ENCODE measurements at regions not wholly inside any gene's neighbourhood (a gene's known extent, or its start where the extent isn't known, plus 50 kb on each side); places are given as distances from the start of the nearest gene placed in this dataset.

DNA sequence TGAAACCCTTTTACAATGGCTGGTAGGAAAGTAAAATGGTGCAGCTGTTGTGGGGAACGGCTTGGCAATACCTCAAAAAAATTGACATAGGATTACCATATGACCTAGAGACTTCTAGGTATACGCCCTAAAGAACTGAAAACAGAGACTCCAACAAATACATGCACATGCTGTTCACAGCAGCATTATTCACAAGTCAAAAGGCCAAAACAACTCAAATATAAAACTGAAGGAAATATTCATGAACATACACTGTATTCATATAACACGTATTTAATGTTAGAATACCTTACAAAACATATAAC is 74.6 kb downstream of the FOXA2 start:
- WGBS (ENCODE audit: low lambda C conversion rate), result 97% methylated on average over 3 of the region's 3 CpGs
- CTCF ChIA-PET (ENCODE audit: low intra/inter-chr PET ratio, low total read pairs), result no interaction called here
- no TSS peak for BruUV-seq (replicated peaks)

DNA sequence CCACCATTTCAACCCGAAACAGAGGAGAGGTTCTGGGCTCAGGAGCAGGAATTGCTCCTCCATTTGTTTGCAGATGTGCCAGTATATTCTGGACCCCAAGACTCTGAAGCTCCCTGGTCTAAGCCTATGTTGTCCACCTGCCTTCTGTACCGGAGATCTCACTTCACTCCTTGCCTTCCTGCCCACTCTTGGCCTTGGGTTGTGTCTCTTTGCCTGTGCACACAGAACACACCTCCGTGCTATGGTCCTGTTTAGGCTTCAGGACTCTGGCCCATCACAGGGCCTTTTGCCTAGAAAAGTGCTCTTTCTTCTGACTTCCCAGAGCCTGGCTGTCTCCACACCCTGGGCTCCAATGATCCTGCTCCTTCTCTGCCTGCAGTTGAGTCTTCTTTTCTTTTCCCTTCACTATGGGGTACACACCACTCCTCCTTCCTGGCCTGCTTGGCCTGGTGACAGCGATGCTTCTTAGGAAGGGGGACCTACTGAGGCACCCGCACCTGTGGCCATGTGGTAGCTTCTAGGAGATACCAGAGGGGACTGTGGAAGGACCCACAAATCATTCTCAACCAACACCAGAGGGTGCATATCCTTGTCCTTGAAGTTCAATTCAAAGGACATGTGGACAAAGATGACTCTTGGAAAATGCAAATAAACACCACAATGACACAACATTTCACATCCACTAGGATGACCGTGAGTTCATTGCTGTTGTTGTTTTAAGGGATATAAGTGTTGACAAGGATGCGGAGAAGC is 75.1 kb downstream of the FOXA2 start:
- Histone ChIP-seq H3K27ac (ENCODE audit: extremely low read length, insufficient read depth, low read length) (peak overlapping the region; percentile 37), H3K4me3 (replicated peaks in 1 of 3; ENCODE audit: insufficient read depth in 1 of 3, low read depth in 2 of 3, low read length in 3 of 3) (no peak overlapping the region), H3K9ac (ENCODE audit: insufficient read depth, low read depth, low read length) (no peak overlapping the region), H3K36me3 (replicated peaks in 1 of 2; ENCODE audit: control insufficient read depth in 1 of 2, insufficient read depth in 2 of 2, low read length in 2 of 2) (no peaks in the 10 kb centered on the region), H3K27me3 (ENCODE audit: control insufficient read depth in 1 of 2, insufficient read depth in 2 of 2, low read length in 2 of 2) (no peaks in the 10 kb centered on the region), H3K4me2 (ENCODE audit: low read depth, low read length) (no peak overlapping the region), H2AFZ (ENCODE audit: low read length) (no peak overlapping the region), H3K79me2 (ENCODE audit: insufficient read depth, low read length) (no peaks in the 10 kb centered on the region), H3K9me3 (ENCODE audit: low read length) (no peaks in the 10 kb centered on the region), H4K20me1 (ENCODE audit: insufficient read depth, low read length) (no peaks in the 10 kb centered on the region), H3K4me1 (ENCODE audit: insufficient read depth, low read length) (peaks cover 88% of the 10 kb centered on the region)
- FAIRE-seq (no peak), ATAC-seq (no peak), DNase-seq (ENCODE audit: low spot score) (peak; percentile 44)
- ChIA-PET CTCF (ENCODE audit: low intra/inter-chr PET ratio, low total read pairs) (no interaction called here), POLR2A (interaction anchor here (0.8 to 10.7 kb wide), 7 partner anchors 8 to 78 kb away, joined by 3 to 189 read pairs (median 35); partner anchors contain the start of gene FOXA2)
- in situ Hi-C loops (cut with HindIII; ENCODE audit: extremely low pct_ligation_motif_present, low pct_unique_long_range_greater_than_20kb), result no loop called here
- intact Hi-C loops (cut with micrococcal nuclease; ENCODE audit: unreplicated experiment), result no loop called here
- 88% methylated on average over 7 of the region's 7 CpGs for WGBS (ENCODE audit: low lambda C conversion rate)
- no TSS peak for BruUV-seq (replicated peaks)
- TF ChIP-seq ZIK1 (CRISPR knock-in tag; IDR thresholded peaks at IDR 0.05; ENCODE audit: borderline replicate concordance, low read depth), result no peak
- TF ChIP-seq, protein P1, sequence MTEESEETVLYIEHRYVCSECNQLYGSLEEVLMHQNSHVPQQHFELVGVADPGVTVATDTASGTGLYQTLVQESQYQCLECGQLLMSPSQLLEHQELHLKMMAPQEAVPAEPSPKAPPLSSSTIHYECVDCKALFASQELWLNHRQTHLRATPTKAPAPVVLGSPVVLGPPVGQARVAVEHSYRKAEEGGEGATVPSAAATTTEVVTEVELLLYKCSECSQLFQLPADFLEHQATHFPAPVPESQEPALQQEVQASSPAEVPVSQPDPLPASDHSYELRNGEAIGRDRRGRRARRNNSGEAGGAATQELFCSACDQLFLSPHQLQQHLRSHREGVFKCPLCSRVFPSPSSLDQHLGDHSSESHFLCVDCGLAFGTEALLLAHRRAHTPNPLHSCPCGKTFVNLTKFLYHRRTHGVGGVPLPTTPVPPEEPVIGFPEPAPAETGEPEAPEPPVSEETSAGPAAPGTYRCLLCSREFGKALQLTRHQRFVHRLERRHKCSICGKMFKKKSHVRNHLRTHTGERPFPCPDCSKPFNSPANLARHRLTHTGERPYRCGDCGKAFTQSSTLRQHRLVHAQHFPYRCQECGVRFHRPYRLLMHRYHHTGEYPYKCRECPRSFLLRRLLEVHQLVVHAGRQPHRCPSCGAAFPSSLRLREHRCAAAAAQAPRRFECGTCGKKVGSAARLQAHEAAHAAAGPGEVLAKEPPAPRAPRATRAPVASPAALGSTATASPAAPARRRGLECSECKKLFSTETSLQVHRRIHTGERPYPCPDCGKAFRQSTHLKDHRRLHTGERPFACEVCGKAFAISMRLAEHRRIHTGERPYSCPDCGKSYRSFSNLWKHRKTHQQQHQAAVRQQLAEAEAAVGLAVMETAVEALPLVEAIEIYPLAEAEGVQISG (CRISPR knock-in tag; IDR thresholded peaks at IDR 0.05), result no peak
- peak; percentile 52; the same call in 1 of the 2 replicates for TF ChIP-seq MIER2 (CRISPR knock-in tag; IDR thresholded peaks at IDR 0.05)
- 0 out of 2 replicates have a peak, but pooled peaks have one; percentile 15 for TF ChIP-seq ZBTB38 (CRISPR knock-in tag; IDR thresholded peaks at IDR 0.05)
- TF ChIP-seq, protein P2, sequence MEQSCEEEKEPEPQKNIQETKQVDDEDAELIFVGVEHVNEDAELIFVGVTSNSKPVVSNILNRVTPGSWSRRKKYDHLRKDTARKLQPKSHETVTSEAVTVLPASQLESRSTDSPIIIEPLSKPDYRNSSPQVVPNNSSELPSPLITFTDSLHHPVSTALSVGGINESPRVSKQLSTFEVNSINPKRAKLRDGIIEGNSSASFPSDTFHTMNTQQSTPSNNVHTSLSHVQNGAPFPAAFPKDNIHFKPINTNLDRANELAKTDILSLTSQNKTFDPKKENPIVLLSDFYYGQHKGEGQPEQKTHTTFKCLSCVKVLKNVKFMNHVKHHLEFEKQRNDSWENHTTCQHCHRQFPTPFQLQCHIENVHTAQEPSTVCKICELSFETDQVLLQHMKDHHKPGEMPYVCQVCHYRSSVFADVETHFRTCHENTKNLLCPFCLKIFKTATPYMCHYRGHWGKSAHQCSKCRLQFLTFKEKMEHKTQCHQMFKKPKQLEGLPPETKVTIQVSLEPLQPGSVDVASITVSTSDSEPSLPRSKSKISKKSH (CRISPR knock-in tag; IDR thresholded peaks at IDR 0.05; ENCODE audit: borderline replicate concordance), result 0 out of 2 replicates have a peak, but pooled peaks have one; percentile 31
- TF ChIP-seq ZNF839 (CRISPR knock-in tag; IDR thresholded peaks at IDR 0.05; ENCODE audit: borderline replicate concordance), result peak; percentile 68; the same call in 1 of the 2 replicates

More for the DNA sequence above, 74.6 kb downstream of the FOXA2 start:
- no peaks in the 10 kb centered on the region for H3K36me3 ChIP-seq (replicated peaks in 1 of 2; ENCODE audit: control insufficient read depth in 1 of 2, insufficient read depth in 2 of 2, low read length in 2 of 2)
- H3K4me3 ChIP-seq (replicated peaks in 1 of 3; ENCODE audit: insufficient read depth in 1 of 3, low read depth in 2 of 3, low read length in 3 of 3), result no peak overlapping the region
- ATAC-seq (no peak), DNase-seq (ENCODE audit: low spot score) (no peak), FAIRE-seq (no peak)
- H3K4me1 ChIP-seq (ENCODE audit: insufficient read depth, low read length), result peaks cover 85% of the 10 kb centered on the region
- no peak overlapping the region for H3K9ac ChIP-seq (ENCODE audit: insufficient read depth, low read depth, low read length)
- H3K9me3 ChIP-seq (ENCODE audit: low read length), result no peaks in the 10 kb centered on the region
- intact Hi-C loops (cut with micrococcal nuclease; ENCODE audit: unreplicated experiment) (loop anchor here (5.0 kb wide), 1 partner anchor 848 kb away; no protein-coding TSS in a partner anchor), in situ Hi-C loops (cut with HindIII; ENCODE audit: extremely low pct_ligation_motif_present, low pct_unique_long_range_greater_than_20kb) (loop anchor here (5.0 kb wide), 1 partner anchor 68 kb away; no protein-coding TSS in a partner anchor)
- H3K4me2 ChIP-seq (ENCODE audit: low read depth, low read length), result no peak overlapping the region
- no peaks in the 10 kb centered on the region for H3K79me2 ChIP-seq (ENCODE audit: insufficient read depth, low read length)
- no peaks in the 10 kb centered on the region for H3K27me3 ChIP-seq (ENCODE audit: control insufficient read depth in 1 of 2, insufficient read depth in 2 of 2, low read length in 2 of 2)
- H4K20me1 ChIP-seq (ENCODE audit: insufficient read depth, low read length), result no peaks in the 10 kb centered on the region
- no peak overlapping the region for H2AFZ ChIP-seq (ENCODE audit: low read length)
- TF ChIP-seq SOX6 (IDR thresholded peaks at IDR 0.05), result no peak
- peak; percentile 29; the same call in 1 of the 2 replicates for TF ChIP-seq SOX6 (CRISPR knock-in tag; IDR thresholded peaks at IDR 0.05)
- TF ChIP-seq KLF6 (CRISPR knock-in tag; IDR thresholded peaks at IDR 0.05), result 0 out of 2 replicates have a peak, but pooled peaks have one; percentile 8
- TF ChIP-seq CEBPG (CRISPR knock-in tag; IDR thresholded peaks at IDR 0.05), result no peak
- no peak for TF ChIP-seq TBL1XR1 (IDR thresholded peaks at IDR 0.05; ENCODE audit: borderline replicate concordance, low read length, partially characterized antibody)
- H3K27ac ChIP-seq (ENCODE audit: extremely low read length, insufficient read depth, low read length), result peak overlapping the region; percentile 37
- POLR2A ChIA-PET, result interaction anchor here (1.7 to 10.7 kb wide), 5 partner anchors 8 to 75 kb away, joined by 3 to 189 read pairs (median 55); partner anchors contain the start of gene FOXA2

Measured in HepG2 (cell line).